ENCODE measurements at regions not wholly inside any gene's neighbourhood (a gene's known extent, or its start where the extent isn't known, plus 50 kb on each side); places are given as distances from the start of the nearest gene placed in this dataset.

GRCh38 chr20:7146552-7147219, 379.2 kb downstream of the BMP2 start:
- TF ChIP-seq CTCF (conservative IDR thresholded peaks at IDR 0.05): no peak
- no peak for TF ChIP-seq ZFX (IDR thresholded peaks at IDR 0.05)
- no peak overlapping the region for H3K27ac ChIP-seq

- no peak for TF ChIP-seq CTCF (conservative IDR thresholded peaks at IDR 0.05)
- TF ChIP-seq ZFX (IDR thresholded peaks at IDR 0.05): no peak
- no peak overlapping the region for H3K27ac ChIP-seq
These were observed 379.7 kb downstream of the BMP2 start for GRCh38 chr20:7147220-7147601.

GRCh38 chr20:7151676-7152470, 384.4 kb downstream of the BMP2 start:
- no peak overlapping the region for H3K27ac ChIP-seq
- TF ChIP-seq ZFX (IDR thresholded peaks at IDR 0.05) (no peak), CTCF (conservative IDR thresholded peaks at IDR 0.05) (no peak)

- TF ChIP-seq CTCF (conservative IDR thresholded peaks at IDR 0.05) (no peak), ZFX (IDR thresholded peaks at IDR 0.05) (no peak)
- H3K27ac ChIP-seq: no peak overlapping the region
These were observed 387.8 kb downstream of the BMP2 start for GRCh38 chr20:7155282-7155681.

GRCh38 chr20:7155794-7156193, 388.3 kb downstream of the BMP2 start:
- no peak for TF ChIP-seq ZFX (IDR thresholded peaks at IDR 0.05)
- TF ChIP-seq CTCF (conservative IDR thresholded peaks at IDR 0.05): no peak
- no peak overlapping the region for H3K27ac ChIP-seq

GRCh38 chr20:7159903-7160302, 392.4 kb downstream of the BMP2 start:
- TF ChIP-seq CTCF (conservative IDR thresholded peaks at IDR 0.05) (no peak), ZFX (IDR thresholded peaks at IDR 0.05) (no peak)
- H3K27ac ChIP-seq: no peak overlapping the region

GRCh38 chr20:7161690-7162089, 394.2 kb downstream of the BMP2 start:
- H3K27ac ChIP-seq: no peak overlapping the region
- no peak for TF ChIP-seq ZFX (IDR thresholded peaks at IDR 0.05)
- peak; percentile 40 for TF ChIP-seq CTCF (conservative IDR thresholded peaks at IDR 0.05)
